GM12891 (cell line): ENCODE measurements at regions not wholly inside any gene's neighbourhood (a gene's known extent, or its start where the extent isn't known, plus 50 kb on each side); places are given as distances from the start of the nearest gene placed in this dataset.

Experiments
- POLR2A ChIP-seq: IDR thresholded peaks from 2 replicates; pipeline ENCODE4 v1.6.1; 2011; ENCODE audit warnings: low read depth, low read length, control low read depth
- POU2F2 ChIP-seq: IDR thresholded peaks from 2 replicates; pipeline ENCODE4 v1.6.1; 2011; ENCODE audit warnings: low read depth, mild to moderate bottlenecking, control low read depth, low read length, moderate library complexity

- TF ChIP-seq POLR2A (no peak), POU2F2 (no peak)
These were observed 467.4 kb downstream of the BCOR start for GRCh38 chrX:39630344-39630743.
